H1 (cell line): ENCODE measurements at regions not wholly inside any gene's neighbourhood (a gene's known extent, or its start where the extent isn't known, plus 50 kb on each side); places are given as distances from the start of the nearest gene placed in this dataset.

ENCODE experiments used
- HDAC2 ChIP-seq, 2 experiments: fragments of 300-600 bp in 1 of 2; sonication (generic) in 1 of 2; IDR thresholded peaks; 2 replicates each; pipeline ENCODE4 v1.6.1; 2011 to 2012; ENCODE audit warnings: low read depth in 2 of 2, low read length in 2 of 2, mild to moderate bottlenecking in 2 of 2, moderate library complexity in 2 of 2, borderline replicate concordance in 1 of 2, inconsistent platforms in 1 of 2
- KDM1A ChIP-seq: fragments of 200-600, 300-600 bp; sonication (generic); IDR thresholded peaks from 2 replicates; pipeline ENCODE4 v1.7.1; 2016; ENCODE audit warnings: mild to moderate bottlenecking, low read length, borderline replicate concordance
- POLR2A ChIP-seq, 2 experiments: IDR thresholded peaks; 1 replicate in 1 of 2; 2 replicates in 1 of 2; pipeline ENCODE4 v1.6.1; 2011; ENCODE audit warnings: low read depth in 2 of 2, low read length in 2 of 2, mild to moderate bottlenecking in 2 of 2; ENCODE audit errors: control extremely low read depth in 1 of 2

DNA sequence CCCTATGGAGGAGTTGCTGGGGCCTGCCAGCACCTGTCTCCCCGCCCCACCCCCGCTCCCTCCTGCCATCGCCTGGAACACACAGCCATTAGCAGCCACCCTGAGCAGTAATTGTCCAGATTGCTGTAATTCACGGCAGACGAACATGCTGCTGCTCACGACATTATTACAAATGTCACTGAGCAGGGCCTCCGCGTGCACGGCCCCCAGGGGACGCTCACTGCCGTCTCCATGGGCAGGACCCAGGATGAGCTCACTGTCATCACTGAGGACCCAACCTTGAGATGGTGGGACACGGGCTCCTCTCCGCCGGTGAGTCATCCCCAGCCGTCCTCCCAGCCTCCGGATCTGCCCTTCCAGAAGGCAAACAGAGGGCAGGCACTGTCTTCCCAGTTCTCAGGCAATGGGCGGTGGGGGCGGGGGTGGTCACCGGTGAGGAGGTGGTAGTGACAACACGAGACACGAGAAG lies 100.4 kb downstream of the RFLNA start (continued):
- TF ChIP-seq HDAC2 (IDR thresholded peaks at IDR 0.05; ENCODE audit: borderline replicate concordance in 1 of 2, low read depth in 2 of 2, low read length in 2 of 2), result no peak
- TF ChIP-seq POLR2A (IDR thresholded peaks at IDR 0.05; ENCODE audit: control extremely low read depth in 1 of 2, low read depth in 2 of 2, low read length in 2 of 2), result no peak
- no peak for TF ChIP-seq KDM1A
